Psoas muscle (tissue), 7 donors: ENCODE measurements at regions not wholly inside any gene's neighbourhood (a gene's known extent, or its start where the extent isn't known, plus 50 kb on each side); places are given as distances from the start of the nearest gene placed in this dataset.

Experiments
- ATAC-seq, 4 donors: fragments of 200-7000 bp; cut with Tn5 transposase; one replicate each; pipeline ENCODE4 v1.9.1; 2020; ENCODE audit warnings: moderate library complexity in 3 of 4, mild to moderate bottlenecking in 2 of 4
- DNase-seq, 2 donors: peaks; one replicate each; pipeline ENCODE4 v3.0.0-alpha.2; 2020
- H3K27ac ChIP-seq: fragments of 200-600 bp; one replicate; pipeline ENCODE4 v1.8.0; 2022
- H3K27me3 ChIP-seq, 3 donors: fragments of 200-600 bp in 1 of 3; one replicate each; pipeline versions ENCODE4 v1.6.1 to v1.8.0; 2013 to 2022; ENCODE audit warnings: low read length in 2 of 3, mild to moderate bottlenecking in 2 of 3, moderate library complexity in 1 of 3; ENCODE audit not compliant: insufficient read depth in 3 of 3
- H3K36me3 ChIP-seq, 2 donors: fragments of 200-600 bp in 1 of 2; one replicate each; pipeline versions ENCODE4 v1.6.1 to v1.8.0; 2013 to 2022; ENCODE audit warnings: low read depth in 1 of 2, mild to moderate bottlenecking in 1 of 2, moderate library complexity in 1 of 2; ENCODE audit not compliant: insufficient read depth in 1 of 2
- H3K4me1 ChIP-seq: fragments of 200-600 bp; one replicate; pipeline ENCODE4 v1.8.0; 2022
- H3K4me3 ChIP-seq: fragments of 200-600 bp; one replicate; pipeline ENCODE4 v1.8.0; 2022; ENCODE audit warnings: mild to moderate bottlenecking
- H3K9me3 ChIP-seq: fragments of 200-600 bp; one replicate; pipeline ENCODE4 v1.8.0; 2022
- WGBS, 3 donors: extraction: QIAGEN DNeasy Blood & Tissue Kit; methylation state at CpG; one replicate each; pipeline versions ENCODE4 v1.1.6 to v1.1.7; 2013; 5-methylcytosine and 5-hydroxymethylcytosine counted together
- intact Hi-C, 2 donors: fragments of 100-400 bp; cut with DNase I; formaldehyde crosslinking; loops; one replicate each; pipeline versions ENCODE4 v1.11.0 to v1.14.2; 2022
- TF ChIP-seq, protein P1 (sequence below): fragments of 200-600 bp; IDR thresholded peaks from one replicate; pipeline ENCODE4 v1.8.0; 2022; ENCODE audit warnings: antibody characterized with exemption
- donor health status: healthy with polysubstance abuse.
- donor health status: DM: no; HTN: no; CAD: no; lungs with moderate emphysema.
- donor health status: Bipolar disorder and iron deficiency.
- donor health status: healthy.
- donor health status: DM: yes; HTN: yes; CAD: no.
- donor health status: DM: no; HTN: no; CAD: no.
- donor health status: DM: yes; HTN: yes; CAD: no.

DNA sequence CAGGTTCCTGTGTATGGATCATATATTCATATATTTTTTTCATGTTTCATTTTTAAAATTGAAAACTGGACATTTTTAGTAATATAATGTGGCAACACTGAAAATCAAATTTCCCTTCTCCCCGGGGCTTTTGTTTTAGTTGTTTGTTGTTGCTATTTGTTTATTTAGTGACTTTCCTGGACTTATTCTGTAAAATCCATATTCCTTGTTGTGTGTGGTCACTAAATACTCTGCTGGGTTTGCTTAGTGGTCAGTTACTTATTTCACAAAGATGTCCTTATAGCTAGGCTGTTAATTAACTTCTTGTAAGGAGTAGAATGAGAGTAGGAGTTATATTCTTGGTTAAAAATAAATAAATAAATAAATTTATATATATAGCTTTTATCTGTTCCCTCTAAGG, 121.6 kb upstream of the MED13L start:
- DNase-seq: no peak

DNA sequence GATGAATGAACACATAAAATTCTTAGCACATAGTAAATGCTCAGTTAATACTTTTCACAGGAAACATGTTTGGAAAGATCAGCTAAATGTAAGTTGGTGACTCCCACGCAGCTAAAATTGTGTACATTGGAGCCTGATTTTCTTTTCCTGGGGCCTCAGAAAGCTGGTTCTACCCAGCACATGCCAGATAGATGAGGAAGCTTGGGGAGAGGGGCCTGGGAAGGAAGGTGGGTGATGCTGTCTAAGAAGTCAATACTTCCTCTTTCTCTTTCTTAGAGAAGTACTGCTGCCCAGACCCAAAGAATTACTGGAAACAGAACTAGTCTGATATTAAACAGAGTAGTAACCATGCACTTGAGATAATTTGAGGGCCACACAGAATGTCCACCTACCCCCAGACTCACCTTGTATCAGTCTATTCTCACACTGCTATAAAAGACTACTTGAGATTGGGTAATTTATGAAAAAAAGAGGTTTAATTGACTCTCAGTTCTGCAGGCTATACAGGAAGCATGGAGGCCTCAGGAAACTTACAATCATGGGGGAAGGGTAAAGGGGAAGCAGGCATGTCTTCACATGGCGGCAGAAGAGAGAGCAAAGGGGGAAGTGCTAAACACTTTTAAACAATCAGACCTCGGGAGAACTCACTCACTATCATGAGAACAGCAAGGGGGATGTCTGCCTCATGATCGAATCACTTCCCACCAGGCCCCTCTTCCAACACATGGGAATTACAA, 123.3 kb upstream of the MED13L start:
- no peak overlapping the region for H3K27ac ChIP-seq
- 66 to 92% (median 82%) methylated on average over 4 of the region's 4 CpGs for WGBS, 3 donors
- ATAC-seq (no peak), DNase-seq (no peak)
- intact Hi-C loops: loop anchor here in 1 of 2 donors (10.0 kb wide), 1 partner anchor 116 kb away; no protein-coding TSS in a partner anchor
- no peaks in the 10 kb centered on the region for H3K27me3 ChIP-seq
- no peaks in the 10 kb centered on the region for H3K4me1 ChIP-seq
- no peaks in the 10 kb centered on the region for H3K9me3 ChIP-seq
- no peaks in the 10 kb centered on the region for H3K36me3 ChIP-seq
- no peak overlapping the region for H3K4me3 ChIP-seq
- TF ChIP-seq, protein P1, sequence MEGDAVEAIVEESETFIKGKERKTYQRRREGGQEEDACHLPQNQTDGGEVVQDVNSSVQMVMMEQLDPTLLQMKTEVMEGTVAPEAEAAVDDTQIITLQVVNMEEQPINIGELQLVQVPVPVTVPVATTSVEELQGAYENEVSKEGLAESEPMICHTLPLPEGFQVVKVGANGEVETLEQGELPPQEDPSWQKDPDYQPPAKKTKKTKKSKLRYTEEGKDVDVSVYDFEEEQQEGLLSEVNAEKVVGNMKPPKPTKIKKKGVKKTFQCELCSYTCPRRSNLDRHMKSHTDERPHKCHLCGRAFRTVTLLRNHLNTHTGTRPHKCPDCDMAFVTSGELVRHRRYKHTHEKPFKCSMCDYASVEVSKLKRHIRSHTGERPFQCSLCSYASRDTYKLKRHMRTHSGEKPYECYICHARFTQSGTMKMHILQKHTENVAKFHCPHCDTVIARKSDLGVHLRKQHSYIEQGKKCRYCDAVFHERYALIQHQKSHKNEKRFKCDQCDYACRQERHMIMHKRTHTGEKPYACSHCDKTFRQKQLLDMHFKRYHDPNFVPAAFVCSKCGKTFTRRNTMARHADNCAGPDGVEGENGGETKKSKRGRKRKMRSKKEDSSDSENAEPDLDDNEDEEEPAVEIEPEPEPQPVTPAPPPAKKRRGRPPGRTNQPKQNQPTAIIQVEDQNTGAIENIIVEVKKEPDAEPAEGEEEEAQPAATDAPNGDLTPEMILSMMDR: no peak

More for the DNA sequence above, 121.6 kb upstream of the MED13L start:
- H3K4me3 ChIP-seq: no peak overlapping the region
- TF ChIP-seq, protein P1: no peak
- no peak overlapping the region for H3K27ac ChIP-seq
- H3K36me3 ChIP-seq: no peaks in the 10 kb centered on the region
- 89 to 94% (median 94%) methylated on average over 1 of the region's 1 CpG for WGBS, 3 donors
- H3K4me1 ChIP-seq: no peaks in the 10 kb centered on the region
- no peaks in the 10 kb centered on the region for H3K27me3 ChIP-seq
- no peak for ATAC-seq
- H3K9me3 ChIP-seq: no peaks in the 10 kb centered on the region
- intact Hi-C loops: no loop called here

- no peak for ATAC-seq
- no peaks in the 10 kb centered on the region for H3K9me3 ChIP-seq
- intact Hi-C loops: loop anchor here in 1 of 2 donors (10.0 kb wide), 1 partner anchor 117 kb away; no protein-coding TSS in a partner anchor
- no peaks in the 10 kb centered on the region for H3K36me3 ChIP-seq
- no peak overlapping the region for H3K27ac ChIP-seq
- DNase-seq: no peak
- 77 to 82% (median 80%) methylated on average over 3 of the region's 3 CpGs for WGBS, 3 donors
- no peak overlapping the region for H3K4me3 ChIP-seq
- H3K27me3 ChIP-seq: no peaks in the 10 kb centered on the region
- H3K4me1 ChIP-seq: no peaks in the 10 kb centered on the region
- TF ChIP-seq, protein P1: no peak
Measured at GRCh38 chr12:116401565-116401964, 124.1 kb upstream of the MED13L start.

- Histone ChIP-seq H3K9me3 (no peaks in the 10 kb centered on the region), H3K27me3 (no peaks in the 10 kb centered on the region), H3K27ac (no peak overlapping the region), H3K4me1 (peaks cover 6% of the 10 kb centered on the region), H3K36me3 (no peaks in the 10 kb centered on the region), H3K4me3 (no peak overlapping the region)
- DNase-seq: no peak
- TF ChIP-seq, protein P1: no peak
- 80 to 86% (median 85%) methylated on average over 11 of the region's 11 CpGs for WGBS, 3 donors
- intact Hi-C loops: loop anchor here in 1 of 2 donors (10.0 kb wide), 1 partner anchor 118 kb away; no protein-coding TSS in a partner anchor
- no peak for ATAC-seq
Measured at GRCh38 chr12:116402163-116402939, 124.9 kb upstream of the MED13L start.
